Endothelial cell of umbilical vein (primary cell): ENCODE measurements at regions not wholly inside any gene's neighbourhood (a gene's known extent, or its start where the extent isn't known, plus 50 kb on each side); places are given as distances from the start of the nearest gene placed in this dataset.

ENCODE experiments used
- CTCF ChIP-seq, 2 donors: IDR thresholded peaks; 1 replicate in 1 of 2; 2 replicates in 1 of 2; pipeline ENCODE4 v1.5.1; 2011; ENCODE audit warnings: low read length in 2 of 2, mild to moderate bottlenecking in 2 of 2, moderate library complexity in 2 of 2, control low read depth in 1 of 2, inconsistent platforms in 1 of 2, low read depth in 1 of 2; ENCODE audit not compliant: insufficient read depth in 1 of 2; ENCODE audit errors: extremely low read depth in 1 of 2
- EZH2 ChIP-seq: IDR thresholded peaks from 2 replicates; pipeline ENCODE4 v1.6.1; 2012; ENCODE audit warnings: borderline replicate concordance, low read depth, mild to moderate bottlenecking, moderate library complexity, low read length, inconsistent platforms; ENCODE audit not compliant: severe bottlenecking
- JUN ChIP-seq: IDR thresholded peaks from 2 replicates; pipeline ENCODE4 v1.6.1; 2011; ENCODE audit warnings: borderline replicate concordance, low read depth; ENCODE audit not compliant: insufficient read length, insufficient read depth
- MAX ChIP-seq: IDR thresholded peaks from 2 replicates; pipeline ENCODE4 v1.6.1; 2011; ENCODE audit not compliant: insufficient read depth, insufficient read length
- MYC ChIP-seq: IDR thresholded peaks from one replicate; pipeline ENCODE4 v1.6.1; 2011; ENCODE audit warnings: mild to moderate bottlenecking, low read depth, low read length
- POLR2A ChIP-seq: IDR thresholded peaks from 2 replicates; pipeline ENCODE4 v1.6.1; 2012; ENCODE audit warnings: low read depth, mild to moderate bottlenecking, control low read depth, low read length
- POLR2AphosphoS5 ChIP-seq: IDR thresholded peaks from 2 replicates; pipeline ENCODE4 v1.6.1; 2012; ENCODE audit warnings: low read depth, mild to moderate bottlenecking, control low read depth, low read length, moderate library complexity; ENCODE audit not compliant: insufficient read depth

GRCh38 chr15:53102483-53102882, 312.3 kb upstream of the ONECUT1 start:
- no peak for TF ChIP-seq POLR2A
- TF ChIP-seq CTCF (IDR thresholded peaks at IDR 0.05; ENCODE audit: extremely low read depth in 1 of 2, insufficient read depth in 1 of 2, low read depth in 1 of 2, low read length in 2 of 2): no peak
- no peak for TF ChIP-seq EZH2
- TF ChIP-seq MAX: no peak
- no peak for TF ChIP-seq JUN
- TF ChIP-seq POLR2AphosphoS5: no peak
- no peak for TF ChIP-seq MYC
